ENCODE measurements at regions not wholly inside any gene's neighbourhood (a gene's known extent, or its start where the extent isn't known, plus 50 kb on each side); places are given as distances from the start of the nearest gene placed in this dataset.

GRCh38 chr11:116276051-116277044 is 496.4 kb downstream of the BUD13 start:
- H3K4me3 Mint-ChIP-seq: no peak overlapping the region
- no peaks in the 10 kb centered on the region for H3K36me3 Mint-ChIP-seq (ENCODE audit: low read depth)
- ChIA-PET CTCF (no interaction called here), POLR2A (no interaction called here)
- H3K9me3 Mint-ChIP-seq: no peaks in the 10 kb centered on the region
- no peak overlapping the region for H3K27ac Mint-ChIP-seq
- DNase-seq: peak; percentile 80
- H3K4me1 Mint-ChIP-seq: no peaks in the 10 kb centered on the region
- H3K27me3 Mint-ChIP-seq: no peaks in the 10 kb centered on the region

- no peaks in the 10 kb centered on the region for H3K4me1 Mint-ChIP-seq
- ChIA-PET POLR2A (no interaction called here), CTCF (no interaction called here)
- H3K9me3 Mint-ChIP-seq: no peaks in the 10 kb centered on the region
- H3K27me3 Mint-ChIP-seq: no peaks in the 10 kb centered on the region
- no peaks in the 10 kb centered on the region for H3K36me3 Mint-ChIP-seq (ENCODE audit: low read depth)
- no peak overlapping the region for H3K4me3 Mint-ChIP-seq
- H3K27ac Mint-ChIP-seq: no peak overlapping the region
- no peak for DNase-seq
These were observed 497.2 kb downstream of the BUD13 start for GRCh38 chr11:116275635-116276034.

- Mint-ChIP-seq H3K27ac (no peak overlapping the region), H3K4me1 (no peaks in the 10 kb centered on the region), H3K4me3 (no peak overlapping the region), H3K27me3 (no peaks in the 10 kb centered on the region), H3K9me3 (no peaks in the 10 kb centered on the region), H3K36me3 (ENCODE audit: low read depth) (no peaks in the 10 kb centered on the region)
- POLR2A ChIA-PET: no interaction called here
- CTCF ChIA-PET: no interaction called here
- DNase-seq: no peak
These were observed 498.3 kb downstream of the BUD13 start for GRCh38 chr11:116274521-116274920.

- no peak for DNase-seq
- no peaks in the 10 kb centered on the region for H3K4me1 Mint-ChIP-seq
- H3K4me3 Mint-ChIP-seq: no peak overlapping the region
- CTCF ChIA-PET: no interaction called here
- POLR2A ChIA-PET: no interaction called here
- H3K27me3 Mint-ChIP-seq: no peaks in the 10 kb centered on the region
- no peaks in the 10 kb centered on the region for H3K36me3 Mint-ChIP-seq (ENCODE audit: low read depth)
- no peaks in the 10 kb centered on the region for H3K9me3 Mint-ChIP-seq
- H3K27ac Mint-ChIP-seq: no peak overlapping the region
These were observed 500.5 kb downstream of the BUD13 start for GRCh38 chr11:116272181-116272789.

GRCh38 chr11:116271479-116271878 is 501.3 kb downstream of the BUD13 start:
- Mint-ChIP-seq H3K27ac (no peak overlapping the region), H3K27me3 (no peaks in the 10 kb centered on the region), H3K36me3 (ENCODE audit: low read depth) (no peaks in the 10 kb centered on the region), H3K4me1 (no peaks in the 10 kb centered on the region), H3K4me3 (no peak overlapping the region), H3K9me3 (no peaks in the 10 kb centered on the region)
- DNase-seq: no peak
- CTCF ChIA-PET: no interaction called here
- POLR2A ChIA-PET: no interaction called here

- ChIA-PET POLR2A (no interaction called here), CTCF (no interaction called here)
- DNase-seq: no peak
- Mint-ChIP-seq H3K4me1 (no peaks in the 10 kb centered on the region), H3K4me3 (no peak overlapping the region), H3K36me3 (ENCODE audit: low read depth) (no peaks in the 10 kb centered on the region), H3K27me3 (no peaks in the 10 kb centered on the region), H3K27ac (no peak overlapping the region), H3K9me3 (no peaks in the 10 kb centered on the region)
These were observed 505.6 kb downstream of the BUD13 start for GRCh38 chr11:116267146-116267545.

GRCh38 chr11:116263770-116264169 is 509.0 kb downstream of the BUD13 start:
- POLR2A ChIA-PET: no interaction called here
- Mint-ChIP-seq H3K9me3 (no peaks in the 10 kb centered on the region), H3K4me1 (no peaks in the 10 kb centered on the region), H3K27ac (no peak overlapping the region), H3K27me3 (no peaks in the 10 kb centered on the region), H3K36me3 (ENCODE audit: low read depth) (no peaks in the 10 kb centered on the region), H3K4me3 (no peak overlapping the region)
- CTCF ChIA-PET: no interaction called here
- no peak for DNase-seq

- Mint-ChIP-seq H3K27ac (no peak overlapping the region), H3K36me3 (ENCODE audit: low read depth) (no peaks in the 10 kb centered on the region), H3K4me3 (no peak overlapping the region), H3K9me3 (no peaks in the 10 kb centered on the region), H3K4me1 (no peaks in the 10 kb centered on the region), H3K27me3 (no peaks in the 10 kb centered on the region)
- DNase-seq: no peak
- ChIA-PET POLR2A (no interaction called here), CTCF (no interaction called here)
These were observed 509.8 kb downstream of the BUD13 start for GRCh38 chr11:116263019-116263418.

- Mint-ChIP-seq H3K4me3 (no peak overlapping the region), H3K36me3 (ENCODE audit: low read depth) (no peaks in the 10 kb centered on the region), H3K4me1 (no peaks in the 10 kb centered on the region), H3K27me3 (no peaks in the 10 kb centered on the region), H3K27ac (no peak overlapping the region), H3K9me3 (no peaks in the 10 kb centered on the region)
- CTCF ChIA-PET: no interaction called here
- POLR2A ChIA-PET: no interaction called here
- no peak for DNase-seq
These were observed 510.4 kb downstream of the BUD13 start for GRCh38 chr11:116262370-116262769.

GRCh38 chr11:116261606-116262005 is 511.2 kb downstream of the BUD13 start:
- Mint-ChIP-seq H3K27me3 (no peaks in the 10 kb centered on the region), H3K4me3 (no peak overlapping the region), H3K36me3 (ENCODE audit: low read depth) (no peaks in the 10 kb centered on the region), H3K9me3 (no peaks in the 10 kb centered on the region), H3K4me1 (no peaks in the 10 kb centered on the region), H3K27ac (peak overlapping the region; percentile 20)
- DNase-seq: no peak
- ChIA-PET CTCF (no interaction called here), POLR2A (no interaction called here)

- Mint-ChIP-seq H3K4me3 (no peak overlapping the region), H3K36me3 (ENCODE audit: low read depth) (no peaks in the 10 kb centered on the region), H3K27me3 (no peaks in the 10 kb centered on the region), H3K9me3 (no peaks in the 10 kb centered on the region), H3K27ac (no peak overlapping the region), H3K4me1 (no peaks in the 10 kb centered on the region)
- POLR2A ChIA-PET: no interaction called here
- DNase-seq: no peak
- CTCF ChIA-PET: no interaction called here
These were observed 514.0 kb downstream of the BUD13 start for GRCh38 chr11:116258821-116259220.

GRCh38 chr11:116257883-116258282 is 514.9 kb downstream of the BUD13 start:
- DNase-seq: no peak
- ChIA-PET CTCF (no interaction called here), POLR2A (no interaction called here)
- Mint-ChIP-seq H3K9me3 (no peaks in the 10 kb centered on the region), H3K27ac (no peak overlapping the region), H3K4me3 (no peak overlapping the region), H3K4me1 (no peaks in the 10 kb centered on the region), H3K27me3 (no peaks in the 10 kb centered on the region), H3K36me3 (ENCODE audit: low read depth) (no peaks in the 10 kb centered on the region)

- ChIA-PET POLR2A (no interaction called here), CTCF (no interaction called here)
- no peak for DNase-seq
- Mint-ChIP-seq H3K4me1 (no peaks in the 10 kb centered on the region), H3K36me3 (ENCODE audit: low read depth) (no peaks in the 10 kb centered on the region), H3K27ac (no peak overlapping the region), H3K9me3 (no peaks in the 10 kb centered on the region), H3K4me3 (no peak overlapping the region), H3K27me3 (no peaks in the 10 kb centered on the region)
These were observed 515.7 kb downstream of the BUD13 start for GRCh38 chr11:116257092-116257491.

- Mint-ChIP-seq H3K9me3 (no peaks in the 10 kb centered on the region), H3K27ac (no peak overlapping the region), H3K4me3 (no peak overlapping the region), H3K4me1 (no peaks in the 10 kb centered on the region), H3K36me3 (ENCODE audit: low read depth) (no peaks in the 10 kb centered on the region), H3K27me3 (no peaks in the 10 kb centered on the region)
- CTCF ChIA-PET: no interaction called here
- POLR2A ChIA-PET: no interaction called here
- DNase-seq: no peak
These were observed 516.6 kb downstream of the BUD13 start for GRCh38 chr11:116256215-116256614.

Data from activated CD4-positive, alpha-beta T cell treated with anti-CD3 and anti-CD28 coated beads, Interleukin-2, amount 10 ng/mL, durations not matched to agents 7 days and 5 days (primary cell).